ENCODE measurements at regions not wholly inside any gene's neighbourhood (a gene's known extent, or its start where the extent isn't known, plus 50 kb on each side); places are given as distances from the start of the nearest gene placed in this dataset.

DNA sequence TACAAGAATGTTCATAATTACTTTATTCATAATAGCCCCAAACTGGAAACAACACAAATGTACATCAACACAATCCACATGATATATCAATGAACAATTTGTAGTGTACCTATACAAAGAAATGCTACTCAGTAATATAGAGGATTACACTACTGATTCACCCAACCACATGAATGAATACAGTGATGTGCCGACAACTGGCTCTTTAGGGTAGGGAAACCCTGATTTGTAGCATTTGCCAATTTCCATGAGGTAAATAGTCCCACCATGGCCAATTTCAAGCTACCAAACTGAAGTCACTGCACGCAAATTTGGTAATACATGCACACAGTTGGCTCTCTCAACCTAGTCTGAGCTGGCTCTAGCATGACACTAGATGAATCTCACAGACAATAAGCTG lies 190.4 kb upstream of the KRR1 start:
- H3K4me3 ChIP-seq: no peak overlapping the region
- no peaks in the 10 kb centered on the region for H3K36me3 ChIP-seq
- no peak for DNase-seq
- intact Hi-C loops (cut with DNase I; ENCODE audit: low total_unique reads): no loop called here
- TF ChIP-seq POLR2A (IDR thresholded peaks at IDR 0.05) (no peak), POLR2AphosphoS5 (IDR thresholded peaks at IDR 0.05) (no peak), CTCF (IDR thresholded peaks at IDR 0.05 in 8 of 11, conservative IDR thresholded peaks at IDR 0.05 in 3 of 11) (no peak)
- H3K27ac ChIP-seq: no peak overlapping the region
- WGBS, 5 donors: 90 to 97% (median 94%) methylated on average over 2 of the region's 2 CpGs
- H3K4me1 ChIP-seq: peaks cover 0 to 17% (median 9%) of the 10 kb centered on the region in 6 donors
- H3K9me3 ChIP-seq: no peaks in the 10 kb centered on the region
- no peaks in the 10 kb centered on the region for H3K27me3 ChIP-seq (replicated peaks in 1 of 7)

DNA sequence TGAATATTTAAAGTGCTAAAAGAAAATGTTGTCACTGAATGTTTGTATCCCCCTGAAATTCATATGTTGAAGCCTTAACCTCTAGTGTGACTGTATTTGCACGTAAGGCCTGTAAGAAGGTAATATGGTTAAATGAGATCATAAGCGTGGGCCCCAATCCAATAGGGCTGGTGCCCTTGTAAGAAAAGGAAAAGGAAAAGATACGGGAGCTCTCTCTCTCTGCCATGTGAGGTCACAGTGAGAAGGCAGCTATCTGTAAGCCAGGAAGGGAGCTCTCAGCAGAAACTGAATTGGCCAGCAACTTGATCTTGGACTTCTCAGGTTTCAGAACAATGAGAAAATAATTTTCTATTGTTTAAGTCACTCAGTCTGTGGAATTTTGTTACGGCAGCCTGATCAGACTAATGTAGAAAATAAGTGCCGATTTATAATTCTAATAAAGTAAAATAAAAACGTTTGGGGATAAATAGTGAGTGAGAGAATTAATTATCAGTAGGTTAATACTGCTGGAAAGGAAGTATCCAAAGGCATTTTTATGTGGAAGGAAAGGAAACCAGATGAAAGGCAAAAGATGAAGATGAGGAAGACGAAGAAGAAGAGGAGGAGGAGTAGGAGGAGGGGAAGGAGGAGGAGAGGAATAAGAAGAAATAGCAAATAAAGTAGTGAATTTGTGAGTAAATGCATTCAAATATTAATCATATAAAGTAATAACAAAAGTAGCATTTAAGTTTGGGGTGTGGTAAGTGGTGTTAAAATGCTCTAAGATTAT lies 188.5 kb upstream of the KRR1 start:
- H3K36me3 ChIP-seq: no peaks in the 10 kb centered on the region
- 66 to 74% (median 71%) methylated on average over 7 of the region's 7 CpGs for WGBS, 5 donors
- H3K27me3 ChIP-seq (replicated peaks in 1 of 7): no peaks in the 10 kb centered on the region
- H3K9me3 ChIP-seq: no peaks in the 10 kb centered on the region
- DNase-seq: no peak
- intact Hi-C loops (cut with DNase I; ENCODE audit: low total_unique reads): no loop called here
- no peak for TF ChIP-seq POLR2AphosphoS5 (IDR thresholded peaks at IDR 0.05)
- no peak for TF ChIP-seq CTCF (IDR thresholded peaks at IDR 0.05 in 8 of 11, conservative IDR thresholded peaks at IDR 0.05 in 3 of 11)
- no peak for TF ChIP-seq POLR2A (IDR thresholded peaks at IDR 0.05)
- H3K4me3 ChIP-seq: no peak overlapping the region
- H3K4me1 ChIP-seq: peaks cover 0 to 4% (median 0%) of the 10 kb centered on the region in 6 donors
- H3K27ac ChIP-seq: peak overlapping the region in 7 of 8 donors; percentile 15 to 67 (median 46)

DNA sequence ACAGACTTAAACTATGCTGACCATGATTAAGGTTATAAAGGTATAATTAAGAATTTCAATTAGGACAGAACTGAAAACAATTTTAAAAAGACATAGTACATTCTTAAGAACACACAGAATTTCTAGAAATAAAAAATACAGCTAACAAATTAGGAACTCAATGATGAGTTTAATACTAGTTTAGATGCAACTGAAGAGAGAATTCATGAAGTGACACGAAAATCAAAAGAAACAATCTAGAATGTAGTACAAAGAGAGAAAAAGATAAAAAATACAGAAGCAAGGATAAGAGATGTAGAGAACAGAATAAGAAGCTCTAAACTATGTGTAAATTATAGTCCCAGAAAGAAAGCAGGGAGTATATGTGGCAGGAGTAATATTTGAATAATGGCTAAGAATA lies 187.8 kb upstream of the KRR1 start:
- intact Hi-C loops (cut with DNase I; ENCODE audit: low total_unique reads): no loop called here
- no peaks in the 10 kb centered on the region for H3K27me3 ChIP-seq (replicated peaks in 1 of 7)

More for the DNA sequence above, 187.8 kb upstream of the KRR1 start:
- H3K4me1 ChIP-seq: peaks cover 0 to 4% (median 0%) of the 10 kb centered on the region in 6 donors
- H3K4me3 ChIP-seq: no peak overlapping the region
- H3K36me3 ChIP-seq: no peaks in the 10 kb centered on the region
- TF ChIP-seq POLR2A (IDR thresholded peaks at IDR 0.05) (no peak), CTCF (IDR thresholded peaks at IDR 0.05 in 8 of 11, conservative IDR thresholded peaks at IDR 0.05 in 3 of 11) (no peak), POLR2AphosphoS5 (IDR thresholded peaks at IDR 0.05) (no peak)
- no peak for DNase-seq
- H3K27ac ChIP-seq: peak overlapping the region in 7 of 8 donors; percentile 15 to 67 (median 46)
- 83 to 95% (median 88%) methylated on average over 1 of the region's 1 CpG for WGBS, 5 donors
- H3K9me3 ChIP-seq: no peaks in the 10 kb centered on the region

Measured in spleen (tissue), 11 donors.